ENCODE measurements at regions not wholly inside any gene's neighbourhood (a gene's known extent, or its start where the extent isn't known, plus 50 kb on each side); places are given as distances from the start of the nearest gene placed in this dataset.

DNA sequence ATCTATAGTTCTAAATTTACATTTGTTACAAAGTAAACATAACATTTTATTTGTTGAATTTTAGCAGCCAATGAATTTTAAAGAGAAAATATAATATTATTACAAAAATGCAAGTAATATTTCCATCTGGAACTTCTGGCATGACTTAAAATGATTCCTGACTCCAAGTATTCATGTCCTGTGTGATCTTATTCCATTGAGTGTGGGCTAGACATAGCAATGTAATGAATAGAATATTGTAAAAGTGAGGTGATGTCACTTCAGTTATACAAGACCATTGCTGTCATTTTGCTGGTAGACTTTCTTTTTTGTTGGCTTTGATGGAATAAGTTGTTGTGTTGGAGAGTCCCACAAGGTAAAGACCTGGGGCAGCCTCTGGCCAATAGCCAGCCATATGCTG is 912.2 kb upstream of the PIK3C3 start:
- H3K27ac ChIP-seq = no peak overlapping the region
- H3K4me3 ChIP-seq = no peak overlapping the region
- no peaks in the 10 kb centered on the region for H3K4me1 ChIP-seq
- intact Hi-C loops (cut with DNase I) = no loop called here
- no peaks in the 10 kb centered on the region for H3K9me3 ChIP-seq
- DNase-seq = no peak
- H3K27me3 ChIP-seq = no peaks in the 10 kb centered on the region
- ATAC-seq = no peak
- no peak for TF ChIP-seq POLR2A (IDR thresholded peaks at IDR 0.05)
- no peak for TF ChIP-seq CTCF (IDR thresholded peaks at IDR 0.05)
- H3K36me3 ChIP-seq = no peaks in the 10 kb centered on the region

DNA sequence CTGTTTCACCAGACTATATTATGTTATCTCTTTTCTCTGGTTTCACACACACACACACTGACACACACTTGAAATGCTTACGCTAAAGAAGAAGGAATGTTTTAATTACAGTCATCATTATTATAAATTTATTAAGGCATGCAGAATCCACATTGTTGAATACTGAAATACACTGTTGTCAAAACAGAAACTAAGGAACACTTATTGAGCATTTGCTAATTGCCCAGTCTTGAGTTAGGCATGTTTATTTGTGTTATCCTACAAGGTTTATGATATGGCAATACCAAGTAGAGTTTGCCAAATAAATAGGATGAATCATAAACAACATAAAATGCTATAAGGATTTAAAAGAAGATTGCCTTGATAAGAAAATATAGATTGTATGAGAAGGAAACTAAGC is 917.0 kb upstream of the PIK3C3 start:
- ATAC-seq = no peak

GRCh38 chr18:41036346-41036745 is 918.7 kb upstream of the PIK3C3 start:
- 59% methylated on average over 5 of the region's 6 CpGs for WGBS (ENCODE audit: insufficient coverage, low coverage, low lambda C conversion rate, missing lambda C conversion rate)
- Histone ChIP-seq H3K27me3 (no peaks in the 10 kb centered on the region), H3K4me1 (no peaks in the 10 kb centered on the region), H3K36me3 (no peaks in the 10 kb centered on the region), H3K27ac (no peak overlapping the region), H3K9me3 (no peaks in the 10 kb centered on the region), H3K4me3 (no peak overlapping the region)
- ATAC-seq (no peak), DNase-seq (no peak)
- TF ChIP-seq POLR2A (IDR thresholded peaks at IDR 0.05) (no peak), CTCF (IDR thresholded peaks at IDR 0.05) (no peak)
- intact Hi-C loops (cut with DNase I) = no loop called here

More for the DNA sequence above, 917.0 kb upstream of the PIK3C3 start:
- no peak for TF ChIP-seq POLR2A (IDR thresholded peaks at IDR 0.05)
- Histone ChIP-seq H3K36me3 (no peaks in the 10 kb centered on the region), H3K27me3 (no peaks in the 10 kb centered on the region), H3K9me3 (no peaks in the 10 kb centered on the region), H3K4me3 (no peak overlapping the region), H3K27ac (no peak overlapping the region), H3K4me1 (no peaks in the 10 kb centered on the region)
- intact Hi-C loops (cut with DNase I) = no loop called here
- 68% methylated on average over 1 of the region's 1 CpG for WGBS (ENCODE audit: insufficient coverage, low coverage, low lambda C conversion rate, missing lambda C conversion rate)
- DNase-seq = no peak

GRCh38 chr18:41034413-41034812 is 920.6 kb upstream of the PIK3C3 start:
- TF ChIP-seq CTCF (IDR thresholded peaks at IDR 0.05) (no peak), POLR2A (IDR thresholded peaks at IDR 0.05) (no peak)
- Histone ChIP-seq H3K4me3 (no peak overlapping the region), H3K36me3 (no peaks in the 10 kb centered on the region), H3K27ac (no peak overlapping the region), H3K4me1 (no peaks in the 10 kb centered on the region), H3K9me3 (no peaks in the 10 kb centered on the region), H3K27me3 (no peaks in the 10 kb centered on the region)
- intact Hi-C loops (cut with DNase I) = no loop called here
- DNase-seq = no peak
- ATAC-seq = no peak
- 16% methylated on average over 2 of the region's 2 CpGs for WGBS (ENCODE audit: insufficient coverage, low coverage, low lambda C conversion rate, missing lambda C conversion rate)

GRCh38 chr18:41025666-41026065 is 929.4 kb upstream of the PIK3C3 start:
- ATAC-seq (no peak), DNase-seq (no peak)
- H3K27me3 ChIP-seq = no peaks in the 10 kb centered on the region
- TF ChIP-seq CTCF (IDR thresholded peaks at IDR 0.05) = no peak
- no peak for TF ChIP-seq POLR2A (IDR thresholded peaks at IDR 0.05)
- H3K9me3 ChIP-seq = no peaks in the 10 kb centered on the region
- no peaks in the 10 kb centered on the region for H3K4me1 ChIP-seq
- no peak overlapping the region for H3K27ac ChIP-seq
- intact Hi-C loops (cut with DNase I) = no loop called here
- H3K36me3 ChIP-seq = no peaks in the 10 kb centered on the region
- WGBS (ENCODE audit: insufficient coverage, low coverage, low lambda C conversion rate, missing lambda C conversion rate) = 39% methylated on average over 1 of the region's 1 CpG
- H3K4me3 ChIP-seq = no peak overlapping the region
